Suprapubic skin (tissue), 4 donors: ENCODE measurements at regions not wholly inside any gene's neighbourhood (a gene's known extent, or its start where the extent isn't known, plus 50 kb on each side); places are given as distances from the start of the nearest gene placed in this dataset.

Experiments
- DNase-seq, 2 donors: peaks; one replicate each; pipeline ENCODE4 v3.0.0-alpha.2; 2019; ENCODE audit warnings: low spot score in 2 of 2
- H3K27ac ChIP-seq: fragments of 200-600 bp; sonication (generic); one replicate; pipeline ENCODE4 v1.5.1; 2019
- H3K27me3 ChIP-seq: fragments of 200-600 bp; sonication (generic); one replicate; pipeline ENCODE4 v1.5.1; 2019
- H3K36me3 ChIP-seq: fragments of 200-600 bp; sonication (generic); one replicate; pipeline ENCODE4 v1.5.1; 2019
- H3K4me1 ChIP-seq: fragments of 200-600 bp; sonication (generic); one replicate; pipeline ENCODE4 v1.5.1; 2019
- H3K4me3 ChIP-seq: fragments of 200-600 bp; sonication (generic); one replicate; pipeline ENCODE4 v1.5.1; 2019; ENCODE audit warnings: mild to moderate bottlenecking
- H3K9me3 ChIP-seq: fragments of 200-600 bp; sonication (generic); one replicate; pipeline ENCODE4 v1.5.1; 2019
- CTCF ChIP-seq, 2 donors: fragments of 200-600 bp in 1 of 2; fragments of 450-650 bp in 1 of 2; sonication (generic) in 1 of 2; IDR thresholded peaks; one replicate each; pipeline ENCODE4 v1.5.1; 2016 to 2019; ENCODE audit warnings: antibody characterized with exemption in 2 of 2, mild to moderate bottlenecking in 1 of 2, moderate library complexity in 1 of 2
- EP300 ChIP-seq: sonication (generic); formaldehyde crosslinking; IDR thresholded peaks from one replicate; pipeline ENCODE4 v1.6.1; 2017; ENCODE audit warnings: antibody characterized with exemption
- POLR2A ChIP-seq, 2 donors: fragments of 450-650 bp; IDR thresholded peaks; one replicate each; pipeline ENCODE4 v1.6.1; 2017; ENCODE audit warnings: antibody characterized with exemption in 2 of 2, mild to moderate bottlenecking in 2 of 2, moderate library complexity in 2 of 2
- POLR2AphosphoS5 ChIP-seq, 3 donors: sonication (generic); formaldehyde crosslinking; IDR thresholded peaks; one replicate each; pipeline ENCODE4 v1.6.1; 2017; ENCODE audit warnings: antibody characterized with exemption in 3 of 3
- WGBS: methylation state at CpG from one replicate; pipeline ENCODE4 v1.1.5; 2018; 5-methylcytosine and 5-hydroxymethylcytosine counted together

GRCh38 chr6:54451516-54451915, 143.3 kb downstream of the TINAG start:
- no peaks in the 10 kb centered on the region for H3K4me1 ChIP-seq
- TF ChIP-seq CTCF (IDR thresholded peaks at IDR 0.05), result no peak
- no peak for TF ChIP-seq POLR2AphosphoS5 (IDR thresholded peaks at IDR 0.05)
- no peak for TF ChIP-seq POLR2A (IDR thresholded peaks at IDR 0.05)
- TF ChIP-seq EP300, result no peak
- H3K36me3 ChIP-seq, result no peaks in the 10 kb centered on the region
- H3K27ac ChIP-seq, result no peak overlapping the region
- no peaks in the 10 kb centered on the region for H3K27me3 ChIP-seq
- H3K9me3 ChIP-seq, result no peaks in the 10 kb centered on the region
- no peak overlapping the region for H3K4me3 ChIP-seq
- DNase-seq, result no peak

GRCh38 chr6:54463354-54464024, 155.2 kb downstream of the TINAG start:
- H3K27ac ChIP-seq, result no peak overlapping the region
- WGBS, result 46% methylated on average over 4 of the region's 4 CpGs
- H3K4me3 ChIP-seq, result no peak overlapping the region
- H3K9me3 ChIP-seq, result no peaks in the 10 kb centered on the region
- no peak for TF ChIP-seq CTCF (IDR thresholded peaks at IDR 0.05)
- TF ChIP-seq EP300, result no peak
- no peak for TF ChIP-seq POLR2AphosphoS5 (IDR thresholded peaks at IDR 0.05)
- TF ChIP-seq POLR2A (IDR thresholded peaks at IDR 0.05), result no peak
- no peak for DNase-seq
- H3K36me3 ChIP-seq, result no peaks in the 10 kb centered on the region
- H3K4me1 ChIP-seq, result no peaks in the 10 kb centered on the region
- H3K27me3 ChIP-seq, result no peaks in the 10 kb centered on the region

- 88% methylated on average over 3 of the region's 3 CpGs for WGBS
- no peaks in the 10 kb centered on the region for H3K9me3 ChIP-seq
- no peaks in the 10 kb centered on the region for H3K4me1 ChIP-seq
- no peaks in the 10 kb centered on the region for H3K36me3 ChIP-seq
- H3K27ac ChIP-seq, result no peak overlapping the region
- DNase-seq, result no peak
- no peak overlapping the region for H3K4me3 ChIP-seq
- H3K27me3 ChIP-seq, result no peaks in the 10 kb centered on the region
- TF ChIP-seq POLR2A (IDR thresholded peaks at IDR 0.05) (no peak), POLR2AphosphoS5 (IDR thresholded peaks at IDR 0.05) (no peak), EP300 (no peak), CTCF (IDR thresholded peaks at IDR 0.05) (no peak)
These were observed 157.5 kb downstream of the TINAG start for GRCh38 chr6:54465649-54466300.

GRCh38 chr6:54467384-54467783, 159.1 kb downstream of the TINAG start:
- no peak overlapping the region for H3K4me3 ChIP-seq
- TF ChIP-seq POLR2A (IDR thresholded peaks at IDR 0.05), result no peak
- no peak for TF ChIP-seq POLR2AphosphoS5 (IDR thresholded peaks at IDR 0.05)
- TF ChIP-seq CTCF (IDR thresholded peaks at IDR 0.05), result no peak
- TF ChIP-seq EP300, result no peak
- no peak for DNase-seq
- H3K36me3 ChIP-seq, result no peaks in the 10 kb centered on the region
- no peaks in the 10 kb centered on the region for H3K9me3 ChIP-seq
- no peaks in the 10 kb centered on the region for H3K27me3 ChIP-seq
- H3K27ac ChIP-seq, result no peak overlapping the region
- 67% methylated on average over 1 of the region's 1 CpG for WGBS
- H3K4me1 ChIP-seq, result no peaks in the 10 kb centered on the region

GRCh38 chr6:54473328-54473727, 165.1 kb downstream of the TINAG start:
- no peaks in the 10 kb centered on the region for H3K27me3 ChIP-seq
- H3K4me3 ChIP-seq, result no peak overlapping the region
- H3K9me3 ChIP-seq, result no peaks in the 10 kb centered on the region
- TF ChIP-seq CTCF (IDR thresholded peaks at IDR 0.05) (no peak), POLR2A (IDR thresholded peaks at IDR 0.05) (no peak), POLR2AphosphoS5 (IDR thresholded peaks at IDR 0.05) (no peak), EP300 (no peak)
- 79% methylated on average over 4 of the region's 4 CpGs for WGBS
- H3K27ac ChIP-seq, result no peak overlapping the region
- no peaks in the 10 kb centered on the region for H3K36me3 ChIP-seq
- DNase-seq, result no peak
- H3K4me1 ChIP-seq, result no peaks in the 10 kb centered on the region
